Glutamatergic neuron (in vitro differentiated cells): ENCODE measurements at regions not wholly inside any gene's neighbourhood (a gene's known extent, or its start where the extent isn't known, plus 50 kb on each side); places are given as distances from the start of the nearest gene placed in this dataset.

Experiments used
- DNase-seq: peaks from one replicate; pipeline ENCODE4 v3.0.0; 2022
- H3K27ac Mint-ChIP-seq: one replicate; pipeline ENCODE4 v1.8.0; 2020; ENCODE audit warnings: mild to moderate bottlenecking, mixed read lengths, inconsistent platforms; ENCODE audit not compliant: unreplicated experiment
- H3K27me3 Mint-ChIP-seq: one replicate; pipeline ENCODE4 v1.8.0; 2020; ENCODE audit warnings: mild to moderate bottlenecking, moderate library complexity, mixed read lengths, inconsistent platforms; ENCODE audit not compliant: unreplicated experiment
- H3K36me3 Mint-ChIP-seq: one replicate; pipeline ENCODE4 v1.8.0; 2020; ENCODE audit warnings: mild to moderate bottlenecking, mixed read lengths, inconsistent platforms; ENCODE audit not compliant: unreplicated experiment
- H3K4me1 Mint-ChIP-seq: one replicate; pipeline ENCODE4 v1.8.0; 2020; ENCODE audit warnings: mild to moderate bottlenecking, low read depth, mixed read lengths, inconsistent platforms; ENCODE audit not compliant: unreplicated experiment
- H3K4me3 Mint-ChIP-seq: one replicate; pipeline ENCODE4 v1.8.0; 2020; ENCODE audit warnings: mild to moderate bottlenecking, mixed read lengths, inconsistent platforms; ENCODE audit not compliant: unreplicated experiment
- H3K9me3 Mint-ChIP-seq: one replicate; pipeline ENCODE4 v1.8.0; 2020; ENCODE audit warnings: mild to moderate bottlenecking, moderate library complexity, mixed read lengths, inconsistent platforms; ENCODE audit not compliant: unreplicated experiment
- CTCF ChIP-seq: fragments of 200-600 bp; sonication (generic); IDR thresholded peaks from one replicate; pipeline ENCODE4 v1.5.0; 2021; ENCODE audit not compliant: partially characterized antibody, unreplicated experiment

DNA sequence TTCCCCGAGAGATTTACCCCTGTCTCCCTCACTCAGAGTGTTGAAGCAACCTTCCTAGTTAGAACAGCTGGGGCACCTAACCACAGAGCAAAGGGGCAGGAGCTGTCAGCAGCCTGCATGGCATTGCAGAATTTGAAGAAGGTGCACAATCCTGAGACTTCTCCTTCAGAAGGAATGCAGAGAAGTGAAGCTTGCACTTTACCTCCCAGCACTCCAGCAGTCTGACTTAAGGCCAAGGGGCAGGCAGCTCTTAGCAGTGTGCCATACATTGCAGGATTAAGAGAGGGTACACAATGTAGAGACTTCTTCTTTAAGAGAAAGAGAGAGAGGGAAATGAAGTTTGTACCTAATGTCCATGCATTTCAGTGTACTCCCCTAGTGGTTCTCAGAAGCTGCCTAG lies 236.0 kb upstream of the FBXL7 start:
- H3K9me3 Mint-ChIP-seq, result no peaks in the 10 kb centered on the region

GRCh38 chr5:15263406-15263805 lies 236.6 kb upstream of the FBXL7 start:
- Mint-ChIP-seq H3K9me3 (no peaks in the 10 kb centered on the region), H3K27ac (no peak overlapping the region), H3K36me3 (no peaks in the 10 kb centered on the region), H3K4me1 (no peaks in the 10 kb centered on the region), H3K4me3 (no peak overlapping the region), H3K27me3 (no peaks in the 10 kb centered on the region)
- TF ChIP-seq CTCF, result no peak
- DNase-seq, result no peak

More for the DNA sequence above, 236.0 kb upstream of the FBXL7 start:
- no peaks in the 10 kb centered on the region for H3K4me1 Mint-ChIP-seq
- H3K36me3 Mint-ChIP-seq, result no peaks in the 10 kb centered on the region
- no peaks in the 10 kb centered on the region for H3K27me3 Mint-ChIP-seq
- H3K4me3 Mint-ChIP-seq, result no peak overlapping the region
- no peak for TF ChIP-seq CTCF
- no peak overlapping the region for H3K27ac Mint-ChIP-seq
- DNase-seq, result no peak

DNA sequence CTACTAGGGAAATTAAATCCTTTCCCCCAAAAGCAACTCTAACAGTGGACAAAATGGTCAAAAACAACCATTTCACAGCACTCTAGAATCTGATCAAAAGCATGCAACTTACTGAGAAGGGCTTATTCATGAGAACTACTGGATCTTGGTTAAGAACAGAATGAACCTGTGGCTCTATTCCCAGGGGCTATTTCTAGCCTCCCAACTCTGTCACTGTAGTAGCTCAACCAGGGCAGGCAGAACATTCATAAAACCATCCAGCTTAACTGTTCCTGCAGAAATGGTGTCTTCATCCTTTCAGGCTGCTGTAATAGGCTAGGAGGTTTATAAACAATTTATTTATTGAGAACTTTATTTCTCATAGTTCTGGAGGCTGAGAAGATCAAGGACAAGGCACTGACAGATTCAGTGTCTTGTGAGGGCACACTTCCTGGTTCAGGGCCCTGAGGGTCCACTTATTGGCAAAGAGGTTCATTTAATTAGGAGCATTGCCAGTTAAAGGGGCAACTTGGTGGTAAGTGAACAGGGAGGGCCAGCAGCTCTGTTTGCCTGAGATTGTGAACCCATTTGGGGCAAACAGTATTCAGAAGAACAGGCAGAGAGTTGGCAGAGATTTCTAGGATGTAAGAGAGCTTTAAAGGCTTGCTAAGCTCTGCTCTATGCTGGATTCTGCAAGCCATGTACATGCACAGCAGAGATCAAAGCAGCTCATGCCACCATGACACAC lies 238.5 kb upstream of the FBXL7 start:
- no peak for TF ChIP-seq CTCF
- H3K27me3 Mint-ChIP-seq, result no peaks in the 10 kb centered on the region
- no peak overlapping the region for H3K27ac Mint-ChIP-seq
- no peak for DNase-seq
- H3K9me3 Mint-ChIP-seq, result no peaks in the 10 kb centered on the region
- H3K4me1 Mint-ChIP-seq, result no peaks in the 10 kb centered on the region
- no peak overlapping the region for H3K4me3 Mint-ChIP-seq
- H3K36me3 Mint-ChIP-seq, result no peaks in the 10 kb centered on the region

- no peaks in the 10 kb centered on the region for H3K36me3 Mint-ChIP-seq
- no peak for TF ChIP-seq CTCF
- no peaks in the 10 kb centered on the region for H3K9me3 Mint-ChIP-seq
- H3K27me3 Mint-ChIP-seq, result no peaks in the 10 kb centered on the region
- DNase-seq, result no peak
- no peaks in the 10 kb centered on the region for H3K4me1 Mint-ChIP-seq
- H3K27ac Mint-ChIP-seq, result no peak overlapping the region
- no peak overlapping the region for H3K4me3 Mint-ChIP-seq
Measured at GRCh38 chr5:15260356-15261268, 239.4 kb upstream of the FBXL7 start.

DNA sequence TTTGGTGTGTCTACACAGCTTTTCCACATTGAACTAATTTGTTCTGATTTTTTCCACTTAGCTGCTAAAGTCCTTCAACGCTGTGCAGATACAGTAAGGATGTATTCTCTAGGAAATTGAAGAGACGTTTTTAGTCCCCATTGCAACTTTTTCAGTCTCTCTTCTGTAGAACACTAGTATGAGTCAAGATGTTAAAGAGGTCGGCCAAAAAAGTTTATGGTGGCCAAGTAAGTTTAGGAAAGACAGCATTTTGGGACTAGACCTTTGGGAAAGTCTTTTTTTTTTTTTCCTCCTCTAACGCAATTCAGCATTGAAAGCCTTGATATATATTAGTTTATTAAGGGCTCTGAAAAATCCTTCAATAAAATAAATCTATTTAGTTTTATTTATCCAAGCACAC lies 243.5 kb upstream of the FBXL7 start:
- H3K27me3 Mint-ChIP-seq, result no peaks in the 10 kb centered on the region
- H3K4me3 Mint-ChIP-seq, result no peak overlapping the region
- no peak for TF ChIP-seq CTCF

More for the DNA sequence above, 243.5 kb upstream of the FBXL7 start:
- no peak for DNase-seq
- Mint-ChIP-seq H3K4me1 (no peaks in the 10 kb centered on the region), H3K27ac (no peak overlapping the region), H3K36me3 (no peaks in the 10 kb centered on the region), H3K9me3 (no peaks in the 10 kb centered on the region)
